ENCODE measurements at regions not wholly inside any gene's neighbourhood (a gene's known extent, or its start where the extent isn't known, plus 50 kb on each side); places are given as distances from the start of the nearest gene placed in this dataset.

- Histone ChIP-seq H2BK120ac (ENCODE audit: low read depth, low read length) (no peak overlapping the region), H3K36me3 (ENCODE audit: control insufficient read depth, insufficient read depth, low read length) (no peaks in the 10 kb centered on the region), H3K4me1 (ENCODE audit: control insufficient read depth, insufficient read depth, low read length) (no peaks in the 10 kb centered on the region), H4K91ac (ENCODE audit: insufficient read depth, low read depth, low read length) (no peak overlapping the region), H3K4me3 (ENCODE audit: insufficient read depth, low read depth, low read length) (no peak overlapping the region), H3K9me3 (ENCODE audit: control insufficient read depth, insufficient read depth, low read length) (no peaks in the 10 kb centered on the region), H2BK5ac (ENCODE audit: low read depth, low read length, poor library complexity, severe bottlenecking) (no peak overlapping the region), H3K27me3 (ENCODE audit: control insufficient read depth, insufficient read depth, low read length) (no peaks in the 10 kb centered on the region; the same call in 1 of the 2 replicates), H2AK9ac (replicated peaks; ENCODE audit: low read depth, low read length, poor library complexity) (no peak overlapping the region), H2AFZ (replicated peaks; ENCODE audit: low read length, poor library complexity) (no peak overlapping the region), H4K5ac (ENCODE audit: low read depth, low read length) (no peak overlapping the region), H2BK20ac (ENCODE audit: low read depth, low read length) (no peak overlapping the region), H4K8ac (ENCODE audit: low read depth in 2 of 2, low read length in 2 of 2) (no peak overlapping the region), H2AK5ac (ENCODE audit: low read depth, low read length) (no peak overlapping the region), H3K9ac (ENCODE audit: low read depth, low read length) (no peak overlapping the region), H3K79me1 (ENCODE audit: low read depth in 1 of 2, low read length in 2 of 2) (no peaks in the 10 kb centered on the region), H2BK15ac (ENCODE audit: low read depth, low read length) (no peak overlapping the region), H3K27ac (ENCODE audit: insufficient read depth, low read length) (no peak overlapping the region), H3K23ac (ENCODE audit: low read depth, low read length) (no peak overlapping the region), H3K18ac (ENCODE audit: low read depth, low read length) (no peak overlapping the region), H3K56ac (ENCODE audit: extremely low read depth, insufficient read depth, low read length) (no peak overlapping the region), H3K4me2 (ENCODE audit: low read depth, low read length) (no peak overlapping the region), H3K9me1 (ENCODE audit: insufficient read depth, low read length) (no peaks in the 10 kb centered on the region), H4K20me1 (ENCODE audit: insufficient read depth, low read length) (no peaks in the 10 kb centered on the region), H3K4ac (ENCODE audit: low read depth, low read length) (no peak overlapping the region), H3K14ac (replicated peaks; ENCODE audit: low read depth, low read length) (no peak overlapping the region)
- dilution Hi-C loops (cut with HindIII; ENCODE audit: low sequenced_read_pairs, unreplicated experiment) = no loop called here
- POLR2A ChIA-PET (ENCODE audit: unreplicated experiment) = no interaction called here
- CTCF ChIA-PET = no interaction called here
- no TSS peak for BruUV-seq (replicated peaks)
- no CpG with 5 or more reads among the region's 1 CpG for WGBS, 2 experiments (ENCODE audit: extremely low coverage in 2 of 2, insufficient read length in 1 of 2)
- intact Hi-C loops (cut with micrococcal nuclease) = no loop called here
- in situ Hi-C loops (cut with MboI; ENCODE audit: low sequenced_read_pairs) = no loop called here
- TF ChIP-seq MXI1 (IDR thresholded peaks at IDR 0.05; ENCODE audit: borderline replicate concordance, low read depth, low read length) (no peak), BHLHE40 (IDR thresholded peaks at IDR 0.05; ENCODE audit: low read depth, low read length) (no peak), SMC3 (IDR thresholded peaks at IDR 0.05; ENCODE audit: low read depth, low read length) (no peak), MAZ (IDR thresholded peaks at IDR 0.05; ENCODE audit: borderline replicate concordance, low read depth, low read length) (no peak), FOS (IDR thresholded peaks at IDR 0.05; ENCODE audit: low read depth, low read length) (no peak), CEBPB (IDR thresholded peaks at IDR 0.05; ENCODE audit: low read depth, low read length) (no peak), RAD21 (IDR thresholded peaks at IDR 0.05; ENCODE audit: low read length) (no peak), MAFK (IDR thresholded peaks at IDR 0.05; ENCODE audit: low read depth, low read length) (no peak), CHD1 (IDR thresholded peaks at IDR 0.05; ENCODE audit: low read depth, low read length) (no peak), NFE2L2 (IDR thresholded peaks at IDR 0.05; ENCODE audit: low read depth, low read length) (no peak), RFX5 (IDR thresholded peaks at IDR 0.05; ENCODE audit: low read depth, low read length) (no peak), USF2 (IDR thresholded peaks at IDR 0.05; ENCODE audit: low read depth, low read length) (no peak), ELK1 (IDR thresholded peaks at IDR 0.05; ENCODE audit: borderline replicate concordance, low read depth, low read length) (no peak), RCOR1 (IDR thresholded peaks at IDR 0.05; ENCODE audit: insufficient replicate concordance, low read length) (no peak), POLR2A (IDR thresholded peaks at IDR 0.05; ENCODE audit: low read depth, low read length) (no peak), CTCF (conservative IDR thresholded peaks at IDR 0.05; ENCODE audit: low read depth, low read length) (no peak)
- ATAC-seq (ENCODE audit: low read depth) (no peak), DNase-seq (no peak)
Measured at GRCh38 chr12:30100741-30101140, 317.0 kb upstream of the TMTC1 start.
